ENCODE measurements at regions not wholly inside any gene's neighbourhood (a gene's known extent, or its start where the extent isn't known, plus 50 kb on each side); places are given as distances from the start of the nearest gene placed in this dataset.

- Mint-ChIP-seq H3K36me3 (ENCODE audit: insufficient read depth, unreplicated experiment) (no peaks in the 10 kb centered on the region), H3K4me1 (ENCODE audit: insufficient read depth, unreplicated experiment) (no peaks in the 10 kb centered on the region), H3K27me3 (ENCODE audit: insufficient read depth, unreplicated experiment) (peaks cover 49% of the 10 kb centered on the region), H3K4me3 (ENCODE audit: unreplicated experiment) (no peak overlapping the region), H3K27ac (ENCODE audit: low read depth, unreplicated experiment) (no peak overlapping the region), H3K9me3 (ENCODE audit: unreplicated experiment) (no peaks in the 10 kb centered on the region)
- no TSS peak for BruUV-seq (replicated peaks)
- TF ChIP-seq, protein P1, sequence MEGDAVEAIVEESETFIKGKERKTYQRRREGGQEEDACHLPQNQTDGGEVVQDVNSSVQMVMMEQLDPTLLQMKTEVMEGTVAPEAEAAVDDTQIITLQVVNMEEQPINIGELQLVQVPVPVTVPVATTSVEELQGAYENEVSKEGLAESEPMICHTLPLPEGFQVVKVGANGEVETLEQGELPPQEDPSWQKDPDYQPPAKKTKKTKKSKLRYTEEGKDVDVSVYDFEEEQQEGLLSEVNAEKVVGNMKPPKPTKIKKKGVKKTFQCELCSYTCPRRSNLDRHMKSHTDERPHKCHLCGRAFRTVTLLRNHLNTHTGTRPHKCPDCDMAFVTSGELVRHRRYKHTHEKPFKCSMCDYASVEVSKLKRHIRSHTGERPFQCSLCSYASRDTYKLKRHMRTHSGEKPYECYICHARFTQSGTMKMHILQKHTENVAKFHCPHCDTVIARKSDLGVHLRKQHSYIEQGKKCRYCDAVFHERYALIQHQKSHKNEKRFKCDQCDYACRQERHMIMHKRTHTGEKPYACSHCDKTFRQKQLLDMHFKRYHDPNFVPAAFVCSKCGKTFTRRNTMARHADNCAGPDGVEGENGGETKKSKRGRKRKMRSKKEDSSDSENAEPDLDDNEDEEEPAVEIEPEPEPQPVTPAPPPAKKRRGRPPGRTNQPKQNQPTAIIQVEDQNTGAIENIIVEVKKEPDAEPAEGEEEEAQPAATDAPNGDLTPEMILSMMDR (IDR thresholded peaks at IDR 0.05; ENCODE audit: unreplicated experiment) = no peak
- ChIA-PET POLR2A (no interaction called here), CTCF (interaction anchor here (2.0 kb wide), 1 partner anchor 8 kb away, joined by 5 read pairs; no protein-coding TSS in a partner anchor)
- no peak for DNase-seq (ENCODE audit: unreplicated experiment)
- intact Hi-C loops (cut with micrococcal nuclease) = no loop called here
Measured at GRCh38 chr11:81907996-81908395, 825.7 kb downstream of the FAM181B start.

- H3K27ac Mint-ChIP-seq (ENCODE audit: low read depth, unreplicated experiment) = no peak overlapping the region
- no peaks in the 10 kb centered on the region for H3K9me3 Mint-ChIP-seq (ENCODE audit: unreplicated experiment)
- H3K4me1 Mint-ChIP-seq (ENCODE audit: insufficient read depth, unreplicated experiment) = no peaks in the 10 kb centered on the region
- no peak overlapping the region for H3K4me3 Mint-ChIP-seq (ENCODE audit: unreplicated experiment)
- H3K36me3 Mint-ChIP-seq (ENCODE audit: insufficient read depth, unreplicated experiment) = no peaks in the 10 kb centered on the region
- H3K27me3 Mint-ChIP-seq (ENCODE audit: insufficient read depth, unreplicated experiment) = peaks cover 71% of the 10 kb centered on the region
- intact Hi-C loops (cut with micrococcal nuclease) = no loop called here
- POLR2A ChIA-PET = no interaction called here
- DNase-seq (ENCODE audit: unreplicated experiment) = no peak
- TF ChIP-seq, protein P1 (IDR thresholded peaks at IDR 0.05; ENCODE audit: unreplicated experiment) = no peak
- BruUV-seq (replicated peaks) = no TSS peak
- CTCF ChIA-PET = interaction anchor here (0.6 to 1.2 kb wide), 3 partner anchors 9 to 264 kb away, joined by 3 to 5 read pairs (median 3); no protein-coding TSS in a partner anchor
Measured at GRCh38 chr11:81899156-81899555, 834.5 kb downstream of the FAM181B start.

DNA sequence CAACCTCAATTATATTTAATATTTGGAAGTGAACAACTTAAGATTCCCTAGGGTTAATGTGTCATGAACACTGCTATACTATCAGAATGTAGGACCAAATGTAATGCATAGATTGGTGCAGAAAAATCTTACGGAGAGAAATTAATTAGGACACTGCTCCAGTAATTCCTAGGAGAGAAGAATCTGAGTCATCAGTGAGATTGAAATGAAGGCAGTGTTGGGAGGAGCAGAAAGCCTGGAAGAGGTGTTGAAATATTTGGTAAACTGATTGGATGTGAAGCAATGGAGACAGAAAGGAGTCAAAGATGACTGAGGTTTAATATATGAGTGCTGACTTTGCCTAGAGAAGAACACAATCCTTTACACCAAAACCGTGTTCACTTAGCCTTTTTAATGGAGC is 836.0 kb downstream of the FAM181B start:
- H3K27me3 Mint-ChIP-seq (ENCODE audit: insufficient read depth, unreplicated experiment) = peaks cover 56% of the 10 kb centered on the region
- no TSS peak for BruUV-seq (replicated peaks)
- H3K4me3 Mint-ChIP-seq (ENCODE audit: unreplicated experiment) = no peak overlapping the region
- no peaks in the 10 kb centered on the region for H3K9me3 Mint-ChIP-seq (ENCODE audit: unreplicated experiment)
- no peaks in the 10 kb centered on the region for H3K36me3 Mint-ChIP-seq (ENCODE audit: insufficient read depth, unreplicated experiment)
- ChIA-PET CTCF (no interaction called here), POLR2A (no interaction called here)
- no peak overlapping the region for H3K27ac Mint-ChIP-seq (ENCODE audit: low read depth, unreplicated experiment)
- TF ChIP-seq, protein P1 (IDR thresholded peaks at IDR 0.05; ENCODE audit: unreplicated experiment) = no peak
- DNase-seq (ENCODE audit: unreplicated experiment) = no peak
- intact Hi-C loops (cut with micrococcal nuclease) = no loop called here
- H3K4me1 Mint-ChIP-seq (ENCODE audit: insufficient read depth, unreplicated experiment) = no peaks in the 10 kb centered on the region

- Mint-ChIP-seq H3K4me1 (ENCODE audit: insufficient read depth, unreplicated experiment) (no peaks in the 10 kb centered on the region), H3K27me3 (ENCODE audit: insufficient read depth, unreplicated experiment) (peaks cover 34% of the 10 kb centered on the region), H3K4me3 (ENCODE audit: unreplicated experiment) (no peak overlapping the region), H3K36me3 (ENCODE audit: insufficient read depth, unreplicated experiment) (no peaks in the 10 kb centered on the region), H3K27ac (ENCODE audit: low read depth, unreplicated experiment) (no peak overlapping the region), H3K9me3 (ENCODE audit: unreplicated experiment) (no peaks in the 10 kb centered on the region)
- intact Hi-C loops (cut with micrococcal nuclease) = no loop called here
- no peak for DNase-seq (ENCODE audit: unreplicated experiment)
- no TSS peak for BruUV-seq (replicated peaks)
- TF ChIP-seq, protein P1 (IDR thresholded peaks at IDR 0.05; ENCODE audit: unreplicated experiment) = no peak
- ChIA-PET CTCF (interaction anchor here (0.7 kb wide), 1 partner anchor 35 kb away, joined by 3 read pairs; no protein-coding TSS in a partner anchor), POLR2A (no interaction called here)
Measured at GRCh38 chr11:81895258-81895657, 838.4 kb downstream of the FAM181B start.

Data from MCF 10A (cell line).